GM21381 (cell line): ENCODE measurements at regions not wholly inside any gene's neighbourhood (a gene's known extent, or its start where the extent isn't known, plus 50 kb on each side); places are given as distances from the start of the nearest gene placed in this dataset.

Experiments
- ATAC-seq: cut with Tn5 transposase; IDR thresholded peaks from one replicate; pipeline ENCODE4 v1.9.1; 2021; ENCODE audit warnings: mild to moderate bottlenecking, moderate library complexity; ENCODE audit not compliant: unreplicated experiment

DNA sequence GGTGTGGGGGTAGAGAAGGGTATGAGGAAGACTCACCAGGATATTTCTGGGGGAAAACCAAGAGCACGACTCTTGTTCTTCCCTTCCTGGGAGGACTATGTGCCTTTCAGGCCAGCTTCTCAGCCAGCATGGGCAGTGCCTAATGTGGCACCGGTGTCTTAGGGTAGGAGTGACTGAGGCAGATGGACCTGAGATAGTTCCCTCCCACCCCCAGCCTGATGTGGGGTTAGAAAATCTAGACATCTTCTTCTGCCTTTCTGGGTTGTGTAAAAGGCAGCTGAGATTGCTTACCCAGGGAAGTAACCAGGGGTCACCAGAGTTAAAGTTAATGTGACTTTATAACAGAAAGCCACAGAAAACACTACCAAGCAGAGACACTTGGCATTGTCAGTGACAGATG lies 127.3 kb downstream of the TMA16 start:
- no peak for ATAC-seq

DNA sequence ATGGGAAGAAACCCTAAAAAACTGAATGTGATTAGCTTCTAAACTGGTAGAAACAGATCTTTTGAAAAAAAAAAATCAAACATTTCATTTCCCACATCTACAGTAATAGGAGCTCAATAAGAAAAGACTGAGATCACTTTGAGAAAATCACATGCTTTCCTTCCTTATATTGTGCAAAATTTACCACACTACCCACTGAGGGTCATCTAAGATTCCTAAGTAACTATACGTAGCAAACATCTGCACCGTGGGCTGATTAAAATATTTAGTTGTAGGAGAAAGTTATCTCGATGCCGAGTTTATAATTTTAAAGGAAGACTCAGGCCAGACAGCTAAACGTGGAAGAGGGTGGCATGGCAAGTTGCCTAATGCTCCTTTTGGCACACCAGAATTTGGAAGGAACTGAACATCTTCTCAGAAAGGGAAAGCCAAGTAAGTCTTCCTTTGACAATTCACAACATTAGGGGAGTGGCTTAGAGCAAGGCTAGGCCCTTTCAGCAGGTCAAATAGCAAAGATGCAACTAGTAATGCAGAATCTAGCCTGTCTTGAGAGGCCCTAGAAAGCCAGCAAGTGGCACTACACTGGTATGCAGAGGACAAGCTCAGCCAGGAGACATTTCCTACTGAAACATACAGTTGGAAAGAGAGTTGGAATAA lies 128.0 kb downstream of the TMA16 start:
- ATAC-seq, result no peak

DNA sequence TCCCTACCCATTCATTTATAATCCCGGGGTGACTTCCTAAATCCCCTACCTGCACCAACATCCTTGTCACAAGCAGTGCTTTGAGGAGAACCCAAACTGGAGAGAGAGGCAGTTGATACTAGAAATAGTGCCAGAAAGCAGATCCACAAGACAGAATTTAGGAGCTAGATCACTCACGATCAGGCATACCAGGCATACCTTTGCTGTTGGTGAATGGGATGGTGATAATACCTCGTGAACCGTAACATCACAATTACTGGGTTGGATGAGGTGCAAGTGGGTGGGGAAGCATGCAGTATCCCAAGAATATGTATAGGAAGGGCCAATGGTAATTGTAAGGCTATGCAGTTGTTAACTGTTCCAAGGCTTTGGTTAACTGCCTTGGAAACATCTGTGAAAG lies 129.3 kb downstream of the TMA16 start:
- no peak for ATAC-seq

DNA sequence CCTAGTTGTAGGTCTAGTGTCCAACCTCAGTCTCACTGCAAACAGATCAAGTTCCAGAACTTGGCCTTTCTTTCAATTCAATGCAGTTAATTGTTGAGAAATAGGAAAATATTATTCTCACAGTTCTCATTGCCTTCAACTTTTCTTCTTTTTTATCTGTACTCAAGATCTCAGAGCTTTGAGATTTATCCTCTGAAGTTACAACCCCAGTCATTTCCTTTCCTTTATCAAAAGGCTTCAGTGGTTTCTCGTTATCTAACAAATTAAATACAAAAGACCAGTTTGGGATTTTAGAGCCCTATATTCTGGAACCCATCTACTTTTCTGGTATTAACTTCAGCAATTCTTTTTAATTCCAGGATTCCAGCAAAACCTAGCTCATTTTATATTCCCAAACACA lies 130.2 kb downstream of the TMA16 start:
- no peak for ATAC-seq

DNA sequence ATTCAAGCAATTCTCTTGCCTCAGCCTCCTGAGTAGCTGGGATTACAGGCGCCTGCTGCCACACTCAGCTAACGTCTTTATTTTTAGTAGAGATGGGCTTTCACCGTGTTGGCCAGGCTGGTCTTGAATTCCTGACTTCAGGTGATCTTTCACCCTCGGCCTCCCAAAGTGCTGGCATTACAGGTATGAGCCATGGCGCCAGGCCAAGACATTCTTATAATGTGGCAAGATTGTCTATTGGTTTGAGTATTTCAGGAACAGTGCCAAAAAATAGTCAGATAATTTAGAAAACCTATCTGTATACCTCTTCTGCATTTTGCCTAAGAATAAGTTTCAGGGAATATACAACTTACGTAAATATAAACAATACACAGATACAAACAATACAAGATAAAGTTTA lies 136.8 kb downstream of the TMA16 start:
- ATAC-seq, result no peak

DNA sequence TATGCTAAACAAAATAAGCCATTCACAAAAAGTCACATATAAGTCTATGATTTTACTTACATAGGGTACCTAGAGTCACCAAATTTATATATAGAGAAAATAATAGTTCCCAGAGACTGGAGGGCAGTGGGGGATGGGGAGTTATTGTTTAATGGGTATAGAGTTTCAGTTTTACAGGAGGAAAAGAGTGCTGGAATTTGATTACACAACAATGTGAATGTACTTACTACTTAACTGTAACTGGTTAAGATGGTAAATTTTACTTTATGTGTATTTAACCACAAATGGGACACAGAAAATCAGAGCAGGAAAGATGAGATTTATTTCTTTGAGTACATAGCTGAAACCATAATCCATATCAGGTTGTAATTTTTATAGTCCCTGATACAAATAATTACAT lies 144.4 kb downstream of the TMA16 start:
- no peak for ATAC-seq

DNA sequence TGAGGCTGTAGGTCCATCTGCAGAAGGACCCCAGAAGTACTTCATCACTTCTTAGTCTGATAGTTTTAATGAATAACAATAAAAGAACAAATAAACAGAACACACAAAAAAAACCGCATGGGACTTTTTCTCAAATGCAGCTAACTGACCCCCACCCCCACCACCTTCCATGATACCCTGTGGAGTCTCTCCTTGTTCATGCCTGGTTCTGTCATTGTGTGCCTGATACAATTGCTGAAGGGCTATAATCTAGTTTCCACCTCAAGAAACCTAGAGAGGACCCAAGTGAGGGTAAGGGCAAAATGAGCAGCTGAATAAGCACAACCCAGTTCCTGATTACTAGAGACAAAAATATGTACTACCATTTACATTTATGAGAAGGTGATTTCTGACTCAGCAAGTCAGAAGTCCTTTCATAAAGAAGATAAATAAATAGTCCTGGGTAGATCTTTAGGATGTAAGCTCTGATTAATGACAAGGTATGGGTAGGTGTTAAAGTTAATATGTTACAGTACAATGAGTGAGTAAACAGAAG lies 155.1 kb downstream of the TMA16 start:
- ATAC-seq, result no peak

DNA sequence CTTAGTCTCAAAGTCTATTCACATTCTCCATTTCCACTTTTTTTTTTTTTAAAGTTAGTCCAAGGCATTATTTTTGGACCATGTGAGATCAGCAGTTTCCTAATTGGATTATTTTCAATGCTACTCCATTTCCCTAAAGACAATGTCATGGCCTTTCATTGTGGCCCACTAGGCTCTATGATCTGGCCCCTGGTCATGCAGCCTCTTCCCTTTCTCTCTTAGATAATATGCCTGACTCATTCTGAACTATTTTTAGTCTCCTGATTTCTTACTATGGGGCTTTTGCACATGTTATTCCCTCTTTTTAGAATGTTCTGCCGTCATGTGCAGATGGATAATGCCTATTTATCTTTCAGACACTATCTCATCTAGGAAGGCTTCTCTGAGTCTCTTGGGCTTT lies 157.3 kb downstream of the TMA16 start:
- ATAC-seq, result no peak

DNA sequence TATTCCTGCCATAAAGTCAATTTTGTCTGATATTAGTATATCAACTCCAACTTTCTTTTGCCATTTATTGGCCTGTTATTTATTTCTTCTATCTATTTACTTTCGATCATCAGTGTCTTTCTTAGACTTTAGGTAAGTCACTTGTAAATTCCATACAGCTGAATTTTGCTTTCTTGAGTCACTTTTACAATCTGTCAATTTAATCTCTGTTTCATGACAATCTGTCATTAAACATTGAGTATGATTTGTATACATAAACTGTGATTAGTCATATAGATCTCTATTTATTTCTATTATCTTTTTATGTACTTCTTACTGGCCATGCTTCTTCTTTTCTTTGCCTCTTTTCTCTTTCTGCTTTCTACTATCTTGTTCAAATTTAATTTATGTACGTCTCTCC lies 160.1 kb downstream of the TMA16 start:
- ATAC-seq, result no peak

DNA sequence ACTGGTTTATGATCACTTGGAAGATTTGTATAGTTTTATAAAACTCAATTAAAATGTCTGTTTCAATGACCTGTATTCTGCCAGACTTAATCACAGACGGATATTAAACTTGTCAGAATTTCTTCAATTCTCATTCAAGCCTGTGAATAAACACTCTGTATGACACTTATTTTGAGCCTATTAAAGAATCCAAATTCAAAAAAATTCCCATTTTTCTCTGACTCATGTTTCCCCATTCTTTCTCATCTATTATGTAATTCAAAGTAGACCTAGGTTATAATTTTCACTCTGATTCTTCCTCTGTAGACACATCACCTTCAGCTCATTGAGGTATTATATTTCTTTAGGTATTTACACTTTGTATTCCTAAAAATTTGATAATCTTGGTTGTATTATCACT lies 166.1 kb downstream of the TMA16 start:
- ATAC-seq, result no peak

DNA sequence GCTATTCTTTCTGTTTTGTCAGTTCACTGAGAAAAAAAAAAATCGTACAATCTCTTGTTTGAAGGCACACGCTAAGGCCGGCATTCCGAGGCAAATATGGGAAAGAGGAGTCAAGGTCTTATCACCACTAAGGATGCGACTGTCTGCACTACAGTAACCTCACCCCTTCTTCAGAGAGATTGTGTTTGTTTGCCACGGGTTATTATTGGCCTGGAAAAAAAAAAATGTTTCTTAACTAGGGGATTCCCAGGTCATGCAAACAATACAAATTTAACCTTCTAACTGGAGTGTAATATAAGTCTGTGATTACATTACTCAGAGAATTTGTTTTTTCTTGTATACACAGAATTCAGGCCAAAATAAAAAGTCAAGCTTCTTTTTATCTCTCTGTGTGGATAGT lies 168.3 kb downstream of the TMA16 start:
- no peak for ATAC-seq

DNA sequence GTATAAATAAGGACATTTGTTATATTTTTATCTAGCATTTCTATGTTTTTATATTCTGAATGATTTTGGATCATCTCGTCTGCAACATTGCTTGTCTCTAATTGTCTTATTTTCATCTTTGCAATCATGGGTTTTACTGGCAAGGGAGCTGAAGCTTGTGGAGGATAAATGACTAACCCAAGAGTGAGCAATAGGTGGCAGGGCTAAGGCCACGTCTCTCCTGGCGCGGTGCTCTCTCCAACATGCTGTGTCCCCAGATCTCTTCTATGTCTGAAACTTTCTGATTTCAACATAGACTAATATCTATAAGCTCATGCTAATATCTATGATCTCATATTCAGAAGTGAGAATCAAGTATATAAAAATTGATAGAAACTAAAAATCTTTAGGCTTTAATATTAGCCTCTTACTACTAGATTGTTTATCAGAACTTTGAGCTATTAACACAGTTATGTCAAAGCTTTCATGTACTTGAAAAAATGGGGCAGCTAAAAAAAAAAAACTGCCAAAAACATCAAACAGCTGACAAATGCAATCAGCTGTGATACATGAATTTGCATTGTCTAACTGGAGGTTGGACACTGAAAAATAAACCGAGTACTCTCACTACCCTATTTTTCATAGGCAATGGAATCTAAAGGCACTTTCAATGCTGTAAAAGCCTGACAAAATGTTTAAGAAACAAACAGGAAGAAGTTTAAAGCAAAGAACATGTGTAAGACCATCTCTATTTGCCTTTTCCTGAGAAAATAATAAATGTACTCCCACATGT lies 169.2 kb downstream of the TMA16 start:
- peak; percentile 80 for ATAC-seq

DNA sequence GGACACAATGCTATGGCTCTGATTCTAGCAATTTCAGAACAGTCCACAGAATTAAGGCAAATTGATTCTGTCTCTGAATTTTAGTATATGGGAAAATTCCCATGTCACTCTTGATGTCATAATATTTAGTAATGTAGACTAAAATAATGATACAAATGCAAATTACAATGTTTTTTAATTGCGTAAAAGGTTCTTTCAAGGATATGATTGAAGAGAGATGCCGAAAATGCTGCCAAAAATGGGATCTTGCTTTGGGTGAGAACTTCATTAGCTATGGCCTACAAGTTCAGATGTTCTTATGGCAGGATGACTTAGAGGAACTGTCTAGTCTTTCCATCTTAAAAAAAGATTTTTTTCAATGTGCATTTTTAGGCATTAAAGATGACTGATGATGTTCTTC lies 170.6 kb downstream of the TMA16 start:
- no peak for ATAC-seq

DNA sequence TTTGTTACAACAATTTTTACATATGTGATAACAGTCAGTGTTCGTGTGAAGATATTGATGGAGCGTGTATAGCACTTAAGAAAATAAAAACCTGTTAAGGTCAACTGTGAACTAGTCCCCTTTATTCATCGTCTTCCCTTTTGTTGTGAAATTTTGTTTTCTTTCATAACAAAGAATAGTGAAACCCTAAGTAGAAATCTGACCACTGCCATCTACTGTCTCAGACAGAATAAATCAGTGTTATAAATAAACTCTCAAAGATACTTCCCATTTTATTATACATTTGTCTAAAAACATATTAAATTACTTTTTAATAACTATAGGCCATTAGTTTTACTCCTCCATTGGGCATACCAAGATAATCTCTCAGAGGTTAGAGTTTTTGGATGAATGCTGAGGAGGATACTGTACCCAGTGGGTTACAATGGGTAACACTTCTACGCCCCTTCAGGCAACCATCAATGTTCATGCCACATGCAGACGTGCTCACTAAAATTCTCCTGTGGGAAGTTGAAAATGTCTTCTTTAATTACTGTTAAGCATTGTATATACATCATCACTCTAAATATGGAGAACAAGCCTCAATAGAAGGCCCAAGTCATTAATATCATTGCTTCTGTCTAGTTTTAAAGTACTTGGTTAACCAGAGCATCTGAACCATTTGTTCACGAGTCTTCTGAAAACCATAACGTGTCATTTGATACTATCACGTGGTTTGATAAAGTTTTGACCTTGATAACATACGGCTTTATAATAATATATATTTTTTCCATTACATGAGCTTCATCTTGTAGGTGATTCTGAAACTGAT lies 171.2 kb downstream of the TMA16 start:
- peak; percentile 27 for ATAC-seq

DNA sequence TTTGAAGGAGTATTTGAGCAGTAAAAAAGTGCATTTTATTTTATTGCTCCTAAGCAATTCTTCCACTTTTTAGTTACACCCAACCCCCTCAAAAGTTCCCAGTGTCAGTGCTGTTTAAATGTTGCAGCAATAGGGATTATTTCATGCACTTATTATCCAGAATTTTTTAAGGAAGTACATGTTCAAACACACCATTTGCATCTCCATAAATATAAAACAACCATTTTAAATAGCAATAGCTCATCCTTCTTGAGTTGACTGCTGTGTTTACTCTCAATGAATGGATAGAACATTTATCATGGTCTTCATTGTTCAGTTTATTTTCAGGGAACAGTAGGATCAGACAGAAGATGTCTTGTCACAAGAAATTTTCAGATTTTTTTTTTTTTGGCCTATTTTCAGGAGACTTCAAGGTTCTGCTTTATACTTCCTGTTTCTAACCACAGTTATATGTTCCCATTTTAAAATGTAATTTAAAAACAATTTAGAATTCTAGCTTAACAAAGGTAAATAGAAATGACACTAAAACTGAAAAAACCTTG lies 171.9 kb downstream of the TMA16 start:
- no peak for ATAC-seq

DNA sequence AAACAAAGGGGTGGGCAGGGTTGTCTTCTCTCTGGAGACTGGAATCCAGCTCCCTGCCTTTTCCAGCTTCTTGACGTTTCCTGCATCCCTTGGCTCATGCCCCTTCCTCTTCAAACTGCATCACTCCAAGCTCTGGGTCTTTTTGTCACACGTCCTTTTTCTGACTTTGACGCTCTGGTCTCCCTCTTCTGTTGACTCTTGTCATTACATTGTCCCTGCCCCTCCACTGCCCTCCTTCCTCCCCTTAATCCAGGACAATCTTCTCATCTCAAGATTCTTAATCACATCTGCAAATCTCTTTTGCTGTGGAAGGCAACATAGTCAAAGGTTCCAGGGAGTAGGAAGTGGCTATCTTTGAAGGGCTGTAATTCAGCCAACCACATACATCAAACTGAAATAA lies 178.3 kb downstream of the TMA16 start:
- ATAC-seq, result no peak

DNA sequence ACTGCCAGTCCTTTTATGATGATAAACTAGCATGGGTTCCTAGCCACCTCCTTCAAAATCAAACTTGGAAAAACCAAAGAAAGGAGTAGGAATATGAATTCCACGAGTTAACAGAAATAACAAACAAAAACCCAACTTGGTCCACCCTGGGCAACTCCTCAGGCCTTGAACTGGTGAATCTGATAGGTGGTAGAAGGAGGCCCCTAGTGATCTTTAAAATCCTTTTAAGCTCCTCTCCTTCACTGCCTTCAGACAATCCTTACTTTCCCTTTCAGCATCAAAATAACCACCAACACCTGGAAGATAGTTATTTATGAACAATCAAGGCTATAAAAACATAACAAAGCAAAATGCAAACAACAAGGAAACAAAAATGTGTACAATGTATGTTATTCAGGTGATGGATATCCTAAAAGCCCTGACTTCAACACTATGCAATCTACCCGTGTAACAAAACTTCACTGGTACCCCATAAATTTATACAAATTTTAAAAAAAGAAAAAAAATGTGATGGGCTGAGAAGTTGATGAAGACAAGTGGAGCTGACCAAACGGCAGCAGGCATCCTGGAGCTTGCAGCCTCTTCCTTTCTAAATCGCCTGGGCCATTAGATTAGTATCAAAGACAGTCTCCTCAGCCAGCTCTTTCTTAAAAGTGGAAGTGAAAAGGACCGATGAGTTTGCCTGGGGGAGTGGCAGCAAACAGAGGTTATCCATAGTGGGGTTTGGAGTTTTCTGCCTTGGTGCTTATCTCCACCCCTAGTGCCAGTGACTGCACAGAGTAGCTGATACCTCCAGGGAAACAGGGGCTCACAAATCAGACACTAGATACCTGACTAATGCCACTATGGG lies 179.6 kb downstream of the TMA16 start:
- ATAC-seq, result peak; percentile 72

DNA sequence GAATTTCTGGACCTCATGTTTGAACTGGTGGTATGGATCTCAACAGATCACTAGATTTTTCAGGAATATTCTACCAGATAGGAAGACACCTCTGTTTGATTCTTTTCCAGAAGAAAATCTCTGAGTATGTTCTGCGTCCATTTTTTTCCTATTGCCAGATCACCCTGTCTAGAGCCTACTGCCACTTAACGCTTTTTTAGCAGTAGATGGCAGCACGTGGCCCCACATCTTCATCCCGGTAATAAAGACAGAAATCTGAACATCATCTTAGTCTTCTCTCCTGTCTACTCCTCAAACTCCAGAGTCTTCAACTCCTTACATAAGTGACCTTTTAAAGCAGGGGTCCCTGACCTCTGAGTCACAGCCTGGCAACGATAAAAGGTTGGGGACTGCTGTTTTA lies 184.7 kb downstream of the TMA16 start:
- ATAC-seq, result no peak

DNA sequence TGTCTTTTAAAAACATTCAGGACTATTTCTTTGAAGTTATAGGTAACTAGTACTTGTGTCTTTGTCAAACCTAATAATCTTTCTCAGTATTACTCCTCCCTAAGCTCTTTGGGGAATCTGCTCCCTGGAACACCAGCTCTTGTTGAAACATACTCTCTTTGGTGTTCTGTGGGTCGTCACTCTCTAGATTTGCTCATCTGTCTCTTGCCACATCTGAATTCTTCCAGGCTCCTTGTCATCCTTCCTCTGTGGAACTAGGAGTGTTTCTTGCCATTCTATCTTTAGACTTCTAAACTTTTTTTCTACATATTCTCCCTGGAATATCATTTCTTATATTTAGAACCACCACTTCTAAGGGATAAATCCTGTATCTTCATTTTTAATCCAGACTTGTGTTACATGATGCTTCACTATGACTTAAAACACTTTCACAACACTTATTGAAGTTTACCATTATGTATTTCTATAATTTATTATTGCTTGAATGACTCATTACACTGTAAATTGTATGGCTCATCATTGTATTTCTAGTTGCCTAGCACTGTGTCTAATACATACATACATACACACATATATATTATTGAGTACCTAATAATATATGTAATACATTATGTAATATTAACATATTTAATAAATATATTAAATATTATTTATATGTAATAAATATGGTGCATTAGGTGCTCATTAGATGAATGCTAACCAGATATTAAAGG lies 186.1 kb downstream of the TMA16 start:
- no peak for ATAC-seq
